HG03342 (cell line): ENCODE measurements at regions not wholly inside any gene's neighbourhood (a gene's known extent, or its start where the extent isn't known, plus 50 kb on each side); places are given as distances from the start of the nearest gene placed in this dataset.

Source experiments
- ATAC-seq: cut with Tn5 transposase; IDR thresholded peaks from one replicate; pipeline ENCODE4 v1.9.1; 2021; ENCODE audit warnings: mild to moderate bottlenecking, moderate library complexity; ENCODE audit not compliant: unreplicated experiment

GRCh38 chr6:22668307-22668706 is 98.9 kb downstream of the HDGFL1 start:
- no peak for ATAC-seq

GRCh38 chr6:22668717-22669116 is 99.4 kb downstream of the HDGFL1 start:
- no peak for ATAC-seq

- no peak for ATAC-seq
Observed at GRCh38 chr6:22670605-22671004, 101.2 kb downstream of the HDGFL1 start.

DNA sequence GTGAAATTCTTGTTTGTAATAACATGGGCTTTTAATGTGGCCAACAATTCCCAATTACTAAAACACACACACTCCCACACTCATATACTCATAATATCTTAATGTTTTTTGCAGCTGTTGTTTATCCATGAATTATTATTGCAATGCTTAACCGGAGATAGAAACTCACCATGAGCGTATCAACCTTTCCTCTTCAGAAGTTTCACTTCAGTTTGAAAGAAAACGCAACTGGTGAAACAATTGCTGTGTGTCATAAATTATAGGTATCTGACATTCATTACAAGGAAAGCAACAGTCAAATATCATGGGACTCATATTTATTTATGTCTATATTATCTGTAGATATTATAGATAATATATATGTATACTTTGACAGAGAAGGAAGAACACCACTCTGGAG is 104.1 kb downstream of the HDGFL1 start:
- ATAC-seq, result no peak

DNA sequence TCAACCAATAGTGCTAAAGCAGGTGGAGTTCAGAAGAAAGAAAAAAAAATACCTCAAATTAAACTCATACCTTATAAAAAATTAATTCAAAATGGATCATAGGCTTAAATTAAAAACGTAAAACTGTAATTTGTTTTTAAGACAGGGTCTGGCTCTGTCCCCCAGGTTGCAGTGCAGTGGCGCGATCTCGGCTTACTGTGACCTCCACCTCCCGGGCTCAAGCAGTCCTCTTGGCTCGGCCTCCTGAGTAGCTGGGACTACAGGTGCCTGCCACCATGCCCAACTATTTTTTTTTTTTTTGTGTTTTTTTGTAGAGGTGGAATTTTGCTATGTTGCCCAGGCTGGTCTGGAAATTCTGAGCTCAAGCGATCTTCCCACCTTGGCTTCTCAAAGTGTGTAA is 111.6 kb downstream of the HDGFL1 start:
- no peak for ATAC-seq

DNA sequence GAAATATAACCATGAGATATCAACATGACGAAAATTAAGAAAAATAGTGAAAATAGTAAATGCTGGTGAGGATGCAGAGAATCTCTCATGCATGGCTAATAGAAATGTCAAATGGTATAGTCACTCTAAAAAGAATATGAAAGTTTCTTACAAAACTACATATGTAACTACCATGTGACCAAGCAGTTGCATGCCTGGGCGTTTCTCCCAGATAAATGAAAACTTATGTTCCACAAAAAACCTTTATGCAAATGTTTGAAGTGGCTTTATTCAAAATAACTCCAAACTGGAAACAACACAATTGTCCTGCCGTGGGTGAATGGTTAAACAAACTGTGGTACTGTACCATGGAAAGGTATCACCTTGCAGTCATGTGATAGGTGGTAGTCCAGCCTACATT is 112.4 kb downstream of the HDGFL1 start:
- no peak for ATAC-seq

GRCh38 chr6:22682979-22683378 is 113.6 kb downstream of the HDGFL1 start:
- no peak for ATAC-seq

DNA sequence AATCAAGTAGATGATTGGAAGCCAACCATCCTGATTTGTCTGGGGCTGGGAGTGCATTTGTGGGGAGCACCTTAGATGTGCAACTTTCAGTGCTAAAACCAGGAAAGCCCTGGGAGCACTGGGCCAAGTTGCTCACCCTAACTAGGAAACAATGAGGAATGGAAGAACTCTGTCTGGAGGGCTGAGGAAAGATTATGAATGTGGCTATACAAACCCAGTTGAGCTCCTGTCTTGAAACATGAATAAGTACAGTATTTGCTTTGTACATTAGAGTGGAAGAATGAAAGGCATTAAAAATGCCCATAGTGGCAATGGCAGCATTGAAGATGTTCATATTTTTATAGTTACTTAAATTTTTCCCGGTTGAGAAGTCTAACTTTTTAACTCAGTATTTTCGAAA is 121.1 kb downstream of the HDGFL1 start:
- ATAC-seq, result no peak

DNA sequence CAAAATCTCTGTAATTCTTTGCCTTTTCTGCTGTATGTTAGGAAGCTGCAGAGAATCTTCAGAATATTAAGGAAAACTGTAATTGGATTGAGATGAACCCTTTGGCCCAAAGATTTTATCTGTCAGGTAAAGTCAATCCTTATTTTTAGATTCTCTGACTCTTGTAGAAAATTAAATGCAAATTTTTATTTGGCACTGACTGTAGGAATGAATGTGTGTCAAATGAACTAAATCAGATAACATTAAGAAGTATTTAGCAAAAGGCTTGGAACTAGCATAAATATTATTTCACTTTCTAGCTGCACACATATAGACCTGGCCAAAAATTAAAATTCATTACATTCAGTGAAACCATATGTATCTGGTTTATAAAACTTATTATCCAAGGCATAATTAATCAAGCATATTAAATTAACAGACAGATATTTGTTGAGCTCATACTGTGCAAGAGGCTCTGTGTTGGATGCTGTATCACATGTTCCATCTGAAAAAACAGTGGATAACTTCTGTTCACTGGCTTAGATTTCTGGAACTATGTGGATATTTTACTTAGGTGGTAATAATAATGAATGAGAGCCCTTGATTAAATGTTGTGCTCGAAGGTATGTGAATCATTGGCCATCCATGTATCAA is 124.8 kb downstream of the HDGFL1 start:
- ATAC-seq, result no peak

DNA sequence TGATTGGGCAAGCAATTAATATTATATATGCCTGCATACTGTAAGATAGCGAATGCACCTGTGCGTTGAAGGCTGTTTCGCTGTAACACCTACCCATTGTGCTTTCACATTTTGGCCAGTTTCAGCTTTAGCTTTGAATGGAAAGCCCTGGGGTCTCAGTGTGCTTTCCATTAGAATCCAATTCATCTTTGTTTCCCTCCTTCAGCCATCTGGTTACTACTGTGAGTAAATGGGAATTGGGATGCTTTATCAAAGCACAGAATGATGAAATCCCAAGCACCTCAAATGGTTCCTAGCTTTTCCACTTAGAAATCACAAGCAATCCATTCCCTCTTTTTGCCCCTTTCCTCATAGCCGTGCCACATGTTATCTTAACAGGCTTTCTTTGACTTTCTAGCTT is 127.1 kb downstream of the HDGFL1 start:
- ATAC-seq, result no peak

DNA sequence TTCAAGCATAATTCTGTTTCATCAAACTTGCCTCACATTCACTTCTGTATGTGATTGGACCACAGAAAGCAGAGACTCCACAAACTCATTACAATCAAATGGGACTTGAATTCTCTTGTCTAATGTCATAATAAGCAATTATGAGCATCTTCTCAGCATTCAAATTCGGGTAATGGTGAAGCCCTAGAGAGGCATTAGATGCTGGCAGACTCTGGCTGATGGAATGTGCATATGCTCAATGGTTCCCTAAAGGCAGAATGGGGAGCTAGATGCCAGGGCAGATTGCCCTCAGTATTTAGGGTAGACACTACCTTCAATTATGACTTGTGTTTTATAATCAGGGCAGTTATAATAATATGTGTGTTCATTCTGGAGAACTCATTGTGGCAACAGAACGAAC is 127.9 kb downstream of the HDGFL1 start:
- no peak for ATAC-seq

DNA sequence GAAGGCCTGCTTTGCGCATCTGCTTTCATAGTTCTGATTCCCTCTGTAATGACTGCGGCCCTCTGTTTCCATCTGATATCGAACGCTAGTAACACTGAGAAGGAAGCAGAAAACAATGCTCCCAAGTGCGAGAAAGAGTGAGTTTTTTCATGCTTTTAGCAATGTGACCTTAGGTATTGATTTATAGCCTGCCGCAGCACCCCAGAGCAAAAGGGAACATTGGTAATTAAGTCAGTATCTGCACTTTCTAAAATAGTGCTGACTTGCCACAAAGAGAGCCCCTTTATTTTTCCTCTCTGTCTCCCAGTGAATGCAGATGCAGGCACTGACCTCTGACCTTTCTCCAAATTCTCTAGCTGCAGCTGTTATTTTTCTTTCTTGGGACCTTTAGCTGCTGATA is 129.8 kb downstream of the HDGFL1 start:
- ATAC-seq, result no peak

GRCh38 chr6:22706651-22707050 is 137.3 kb downstream of the HDGFL1 start:
- no peak for ATAC-seq

GRCh38 chr6:22708469-22708868 is 139.1 kb downstream of the HDGFL1 start:
- no peak for ATAC-seq

DNA sequence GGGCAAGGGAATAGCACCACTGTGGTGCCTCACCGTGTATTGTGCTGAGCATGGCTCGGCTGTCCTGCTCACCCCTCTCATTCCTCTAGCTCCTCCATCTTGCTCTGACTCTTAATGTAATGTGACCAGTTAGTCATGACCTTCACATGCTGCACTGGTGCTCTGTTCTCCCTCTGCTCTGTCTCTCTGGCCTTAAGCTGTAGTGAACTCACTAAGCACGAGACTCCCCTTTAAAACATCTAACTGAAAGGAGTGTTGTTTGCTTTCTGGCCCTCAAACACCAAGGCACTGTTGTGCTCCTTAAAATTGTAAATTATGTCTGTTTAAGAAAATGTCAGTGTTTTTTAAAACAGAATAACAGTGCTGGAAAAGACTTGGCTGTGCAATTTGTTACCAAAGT is 140.4 kb downstream of the HDGFL1 start:
- no peak for ATAC-seq

GRCh38 chr6:22716721-22717120 is 147.4 kb downstream of the HDGFL1 start:
- ATAC-seq, result no peak

DNA sequence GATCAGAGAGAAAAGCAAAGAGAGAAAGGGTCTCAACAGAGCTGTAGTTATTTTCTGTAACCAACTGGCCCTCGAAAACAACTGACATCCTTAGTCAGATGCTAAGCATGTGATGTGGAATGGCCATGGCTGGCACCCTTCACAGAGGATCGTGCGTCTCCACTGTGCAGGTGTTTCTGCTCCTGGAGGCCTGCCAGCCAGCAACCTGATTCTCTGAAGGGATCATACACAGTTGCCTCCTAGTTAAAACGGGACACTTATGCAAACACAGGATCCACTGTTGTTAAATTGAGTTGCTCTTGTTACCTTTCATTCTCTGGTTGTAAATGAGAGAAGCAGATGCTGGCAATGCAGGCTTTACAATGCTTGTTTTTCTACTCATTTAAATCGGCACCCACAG is 148.5 kb downstream of the HDGFL1 start:
- ATAC-seq, result no peak

DNA sequence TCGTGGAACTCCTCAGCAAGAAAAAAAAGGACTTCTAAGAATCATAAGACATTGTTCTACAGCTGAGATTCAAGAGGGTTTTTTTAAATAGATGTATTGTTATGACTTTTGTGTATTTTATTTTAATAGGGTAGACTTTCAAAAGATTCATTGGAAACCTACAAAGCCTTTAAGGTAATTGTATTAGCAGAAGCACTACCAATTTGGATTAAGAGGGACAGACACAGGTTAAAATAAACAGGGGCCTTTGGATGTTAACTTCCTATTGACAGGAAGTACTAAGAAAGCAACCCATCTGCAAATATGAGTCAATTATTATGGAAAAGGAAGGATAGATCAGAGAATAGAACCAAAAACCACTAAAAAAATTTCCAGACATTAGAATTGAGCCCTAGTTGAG is 153.5 kb downstream of the HDGFL1 start:
- ATAC-seq, result no peak

DNA sequence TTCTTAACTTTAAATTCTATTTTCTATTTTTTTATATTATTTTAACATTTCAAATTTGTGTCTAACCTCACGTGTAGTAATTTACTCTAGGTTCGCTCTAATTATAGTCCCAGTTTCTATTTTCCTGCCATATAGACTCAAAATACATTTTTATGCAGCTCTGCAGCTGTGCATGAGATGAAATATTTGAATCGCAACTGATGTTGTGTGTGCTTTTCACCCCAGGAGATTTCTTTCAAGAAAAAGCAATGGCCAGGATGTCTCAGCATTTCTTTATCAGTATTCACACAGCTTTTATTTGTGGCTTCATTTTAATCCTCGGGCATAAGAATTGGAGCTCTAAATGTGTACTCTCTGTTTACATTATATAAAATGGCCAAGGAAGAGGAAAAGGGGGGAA is 157.6 kb downstream of the HDGFL1 start:
- ATAC-seq, result no peak

GRCh38 chr6:22727710-22728109 is 158.3 kb downstream of the HDGFL1 start:
- no peak for ATAC-seq

DNA sequence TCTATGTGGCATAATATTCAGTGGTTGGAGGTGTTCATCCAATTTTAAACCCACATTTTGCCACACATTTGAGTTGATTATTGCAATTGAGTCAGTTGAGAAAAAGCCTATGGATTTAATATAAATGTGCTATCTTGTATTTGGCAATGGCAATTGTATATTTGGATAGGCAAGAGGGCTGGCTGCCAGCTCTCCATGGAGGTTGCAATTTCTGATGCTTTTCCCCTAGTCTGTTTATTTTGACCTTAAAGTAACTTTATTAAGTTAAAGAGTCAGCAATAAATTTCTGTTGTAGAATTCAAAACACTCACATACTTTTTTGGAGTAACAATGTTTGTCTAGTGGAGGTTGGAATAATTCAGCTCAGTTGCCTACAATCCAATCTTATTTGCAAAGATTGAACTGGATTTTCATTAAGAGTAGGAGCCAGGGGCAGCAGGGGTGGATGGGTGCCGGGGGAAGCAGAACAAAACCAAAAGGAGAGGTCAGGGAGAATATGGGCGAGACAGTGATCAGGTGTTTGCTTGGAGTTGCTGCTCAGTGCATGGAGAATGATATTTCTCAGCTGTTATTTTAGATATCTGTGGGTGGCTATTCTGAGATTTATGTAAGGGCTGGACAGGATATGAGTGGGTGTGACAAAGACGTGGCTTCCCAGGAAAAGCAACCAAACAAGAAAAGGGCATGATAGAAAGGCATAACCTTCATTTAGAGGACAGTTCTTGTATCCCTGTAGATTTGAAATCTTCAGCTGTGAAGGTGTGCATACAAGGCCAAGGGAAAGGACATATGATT is 163.0 kb downstream of the HDGFL1 start:
- no peak for ATAC-seq

DNA sequence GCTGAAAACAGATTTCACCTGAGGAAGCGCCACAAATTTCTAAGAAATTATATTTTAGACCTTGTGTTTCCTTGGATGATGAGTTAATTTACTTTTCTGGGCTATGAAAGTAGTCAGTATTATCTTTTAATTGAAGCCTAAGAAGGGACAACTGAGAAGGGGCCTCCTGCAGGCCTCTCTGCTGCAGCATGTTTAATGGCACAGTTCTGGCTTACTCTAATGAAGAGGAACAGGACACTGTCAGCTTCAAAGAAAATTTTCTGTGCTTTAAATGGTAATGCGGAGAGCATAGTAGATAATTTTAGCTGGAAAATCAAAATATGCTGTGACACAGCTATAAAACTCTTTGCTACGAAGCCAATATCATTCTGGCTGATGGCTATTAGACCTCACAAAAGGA is 167.4 kb downstream of the HDGFL1 start:
- no peak for ATAC-seq

DNA sequence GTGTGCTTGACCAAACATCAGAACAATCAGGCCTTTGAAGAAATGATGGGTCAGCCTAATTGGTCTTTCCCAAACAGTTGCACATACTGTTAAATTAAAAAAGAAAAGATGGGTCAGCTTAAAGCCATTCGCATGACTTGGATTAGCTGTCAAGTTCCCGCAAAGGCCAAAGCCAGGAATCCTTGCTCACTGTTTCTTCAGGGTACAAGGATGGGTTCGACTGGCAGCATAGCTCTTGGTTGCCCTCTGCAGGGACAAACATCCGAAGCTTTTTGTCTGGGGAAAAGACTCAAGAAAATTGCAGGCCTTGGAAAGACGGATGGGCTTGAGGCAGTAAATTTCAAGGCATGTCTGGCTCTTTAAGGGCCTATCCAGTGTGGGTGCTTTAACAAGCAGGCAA is 168.0 kb downstream of the HDGFL1 start:
- no peak for ATAC-seq
